WTC11 (cell line): ENCODE measurements at regions not wholly inside any gene's neighbourhood (a gene's known extent, or its start where the extent isn't known, plus 50 kb on each side); places are given as distances from the start of the nearest gene placed in this dataset.

Experiments
- ATAC-seq: fragments of 200-7000 bp; cut with Tn5 transposase; 2 replicates; pipeline ENCODE4 v1.10.0; 2021; ENCODE audit warnings: mild to moderate bottlenecking, moderate library complexity
- CTCF ChIA-PET: fragments of 300-600 bp; sonication (Branson Sonifier 250); formaldehyde crosslinking; loops from one replicate; lab custom pipeline; 2021; ENCODE audit warnings: antibody characterized with exemption; lab: Charles Lee
- POLR2A ChIA-PET: fragments of 350-600 bp; sonication (Branson Sonifier 250); formaldehyde crosslinking; loops from one replicate; lab custom pipeline; 2021; ENCODE audit warnings: antibody characterized with exemption; lab: Charles Lee
- DNase-seq: peaks from one replicate; pipeline ENCODE4 v3.0.0; 2021; ENCODE audit warnings: low spot score
- H3K27ac Mint-ChIP-seq: 2 replicates; pipeline ENCODE4 v1.8.0; 2021; ENCODE audit warnings: mixed read lengths
- H3K27me3 Mint-ChIP-seq: 2 replicates; pipeline ENCODE4 v1.8.0; 2021; ENCODE audit warnings: low read depth, mild to moderate bottlenecking, moderate library complexity, mixed read lengths
- H3K36me3 Mint-ChIP-seq: 2 replicates; pipeline ENCODE4 v1.8.0; 2021; ENCODE audit warnings: mixed read lengths
- H3K4me1 Mint-ChIP-seq: 2 replicates; pipeline ENCODE4 v1.8.0; 2022; ENCODE audit warnings: mixed read lengths
- H3K4me3 Mint-ChIP-seq: 2 replicates; pipeline ENCODE4 v1.8.0; 2021; ENCODE audit warnings: mild to moderate bottlenecking, moderate library complexity, mixed read lengths
- H3K9me3 Mint-ChIP-seq: 2 replicates; pipeline ENCODE4 v1.8.0; 2021; ENCODE audit warnings: mixed read lengths
- ARID4B ChIP-seq: sonication (generic); formaldehyde crosslinking; IDR thresholded peaks from 2 replicates; pipeline ENCODE4 v1.8.0; 2023; ENCODE audit warnings: missing genetic modification reagents, mild to moderate bottlenecking, borderline replicate concordance
- ATF3 ChIP-seq: sonication (generic); formaldehyde crosslinking; conservative IDR thresholded peaks from 2 replicates; pipeline ENCODE4 v1.8.1; 2022; ENCODE audit warnings: mild to moderate bottlenecking, missing genetic modification reagents
- ATF6 ChIP-seq: sonication (generic); formaldehyde crosslinking; IDR thresholded peaks from 2 replicates; pipeline ENCODE4 v1.8.1; 2023; ENCODE audit warnings: mild to moderate bottlenecking, missing genetic modification reagents
- CDX4 ChIP-seq: fragments of 250-450 bp; sonication (Bioruptor Pico); IDR thresholded peaks from 2 replicates; pipeline ENCODE4 v1.9.0; 2021; ENCODE audit warnings: moderate library complexity, mild to moderate bottlenecking, inconsistent platforms, borderline replicate concordance
- CREM ChIP-seq: sonication (generic); formaldehyde crosslinking; IDR thresholded peaks from 2 replicates; pipeline ENCODE4 v1.8.1; 2022; ENCODE audit warnings: mild to moderate bottlenecking, missing genetic modification reagents, moderate library complexity
- FOXP1 ChIP-seq: sonication (generic); formaldehyde crosslinking; IDR thresholded peaks from 2 replicates; pipeline ENCODE4 v1.8.0; 2022; ENCODE audit warnings: missing genetic modification reagents, mild to moderate bottlenecking, moderate library complexity, borderline replicate concordance
- GTF2I ChIP-seq: fragments of 250-450 bp; sonication (Bioruptor Pico); conservative IDR thresholded peaks from 2 replicates; pipeline ENCODE4 v1.4.0; 2021; ENCODE audit warnings: mild to moderate bottlenecking
- HMGA2 ChIP-seq: fragments of 250-450 bp; sonication (Bioruptor Pico); IDR thresholded peaks from 2 replicates; pipeline ENCODE4 v1.4.0; 2021; ENCODE audit warnings: mild to moderate bottlenecking, moderate library complexity
- NFYB ChIP-seq: sonication (generic); formaldehyde crosslinking; conservative IDR thresholded peaks from 2 replicates; pipeline ENCODE4 v1.8.0; 2022; ENCODE audit warnings: low read depth, missing genetic modification reagents
- NR3C1 ChIP-seq: sonication (generic); formaldehyde crosslinking; conservative IDR thresholded peaks from 2 replicates; pipeline ENCODE4 v1.8.1; 2023; ENCODE audit warnings: low read depth, mild to moderate bottlenecking, missing genetic modification reagents
- PRDM15 ChIP-seq: sonication (generic); formaldehyde crosslinking; IDR thresholded peaks from 2 replicates; pipeline ENCODE4 v1.8.0; 2022; ENCODE audit warnings: missing genetic modification reagents
- ZNF423 ChIP-seq: fragments of 250-450 bp; sonication (Bioruptor Pico); IDR thresholded peaks from 2 replicates; pipeline ENCODE4 v2.1.2; 2022; ENCODE audit warnings: mild to moderate bottlenecking, moderate library complexity
- ZSCAN18 ChIP-seq: fragments of 250-450 bp; sonication (Bioruptor Pico); IDR thresholded peaks from 2 replicates; pipeline ENCODE4 v2.1.2; 2022; ENCODE audit warnings: mild to moderate bottlenecking, moderate library complexity

- H3K27ac Mint-ChIP-seq, result no peak overlapping the region
- DNase-seq (no peak), ATAC-seq (no peak)
- ChIA-PET CTCF (interaction anchor here (1.2 to 1.4 kb wide), 2 partner anchors 14 to 45 kb away, joined by 3 read pairs; no protein-coding TSS in a partner anchor), POLR2A (no interaction called here)
- H3K4me1 Mint-ChIP-seq, result peaks cover 12% of the 10 kb centered on the region
- no peaks in the 10 kb centered on the region for H3K36me3 Mint-ChIP-seq
- H3K4me3 Mint-ChIP-seq, result no peak overlapping the region
- TF ChIP-seq NR3C1 (no peak), NFYB (CRISPR knock-in tag) (no peak), ATF3 (no peak), GTF2I (CRISPR knock-in tag) (peak; percentile 47; the same call in 1 of the 2 replicates)
- no peaks in the 10 kb centered on the region for H3K27me3 Mint-ChIP-seq
- peaks cover 7% of the 10 kb centered on the region for H3K9me3 Mint-ChIP-seq
Measured at GRCh38 chr11:129740125-129740719, 75.4 kb upstream of the TMEM45B start.

GRCh38 chr11:129743112-129743815 lies 72.4 kb upstream of the TMEM45B start:
- POLR2A ChIA-PET, result no interaction called here
- no peak overlapping the region for H3K27ac Mint-ChIP-seq
- no peak for DNase-seq
- peaks cover 7% of the 10 kb centered on the region for H3K9me3 Mint-ChIP-seq
- no peaks in the 10 kb centered on the region for H3K36me3 Mint-ChIP-seq
- ATAC-seq, result peak; percentile 78
- CTCF ChIA-PET, result interaction anchor here (0.9 kb wide), 1 partner anchor 367 kb away, joined by 3 read pairs; the partner anchor contains the start of gene BARX2
- no peak overlapping the region for H3K4me3 Mint-ChIP-seq
- H3K4me1 Mint-ChIP-seq, result peaks cover 3% of the 10 kb centered on the region; the same call in 1 of the 2 replicates
- H3K27me3 Mint-ChIP-seq, result no peaks in the 10 kb centered on the region
- TF ChIP-seq CDX4 (CRISPR knock-in tag) (no peak), HMGA2 (CRISPR knock-in tag) (no peak), ATF6 (no peak), CREM (CRISPR knock-in tag) (no peak), FOXP1 (CRISPR knock-in tag) (no peak), PRDM15 (CRISPR knock-in tag) (no peak), ZSCAN18 (CRISPR knock-in tag) (no peak), ZNF423 (no peak), GTF2I (CRISPR knock-in tag) (no peak)

- DNase-seq (no peak), ATAC-seq (no peak)
- Mint-ChIP-seq H3K4me1 (peaks cover 3% of the 10 kb centered on the region; the same call in 1 of the 2 replicates), H3K4me3 (no peak overlapping the region), H3K9me3 (no peaks in the 10 kb centered on the region), H3K27me3 (peaks cover 17% of the 10 kb centered on the region), H3K27ac (no peak overlapping the region), H3K36me3 (no peaks in the 10 kb centered on the region)
- POLR2A ChIA-PET, result no interaction called here
- CTCF ChIA-PET, result interaction anchor here (0.8 to 1.3 kb wide), 2 partner anchors 52 to 371 kb away, joined by 3 to 5 read pairs; no protein-coding TSS in a partner anchor
- no peak for TF ChIP-seq ARID4B (CRISPR knock-in tag)
Measured at GRCh38 chr11:129747071-129747470, 68.6 kb upstream of the TMEM45B start.
